HG02852 (cell line): ENCODE measurements at regions not wholly inside any gene's neighbourhood (a gene's known extent, or its start where the extent isn't known, plus 50 kb on each side); places are given as distances from the start of the nearest gene placed in this dataset.

Source experiments
- ATAC-seq: cut with Tn5 transposase; IDR thresholded peaks from one replicate; pipeline ENCODE4 v1.9.1; 2021; ENCODE audit warnings: mild to moderate bottlenecking, moderate library complexity; ENCODE audit not compliant: unreplicated experiment

GRCh38 chr6:113313841-113314240 is 543.3 kb upstream of the MARCKS start:
- no peak for ATAC-seq

- no peak for ATAC-seq
Observed at GRCh38 chr6:113315165-113315564, 542.0 kb upstream of the MARCKS start.

- ATAC-seq: no peak
Observed at GRCh38 chr6:113315879-113316278, 541.3 kb upstream of the MARCKS start.

- no peak for ATAC-seq
Observed at GRCh38 chr6:113317442-113317841, 539.7 kb upstream of the MARCKS start.

DNA sequence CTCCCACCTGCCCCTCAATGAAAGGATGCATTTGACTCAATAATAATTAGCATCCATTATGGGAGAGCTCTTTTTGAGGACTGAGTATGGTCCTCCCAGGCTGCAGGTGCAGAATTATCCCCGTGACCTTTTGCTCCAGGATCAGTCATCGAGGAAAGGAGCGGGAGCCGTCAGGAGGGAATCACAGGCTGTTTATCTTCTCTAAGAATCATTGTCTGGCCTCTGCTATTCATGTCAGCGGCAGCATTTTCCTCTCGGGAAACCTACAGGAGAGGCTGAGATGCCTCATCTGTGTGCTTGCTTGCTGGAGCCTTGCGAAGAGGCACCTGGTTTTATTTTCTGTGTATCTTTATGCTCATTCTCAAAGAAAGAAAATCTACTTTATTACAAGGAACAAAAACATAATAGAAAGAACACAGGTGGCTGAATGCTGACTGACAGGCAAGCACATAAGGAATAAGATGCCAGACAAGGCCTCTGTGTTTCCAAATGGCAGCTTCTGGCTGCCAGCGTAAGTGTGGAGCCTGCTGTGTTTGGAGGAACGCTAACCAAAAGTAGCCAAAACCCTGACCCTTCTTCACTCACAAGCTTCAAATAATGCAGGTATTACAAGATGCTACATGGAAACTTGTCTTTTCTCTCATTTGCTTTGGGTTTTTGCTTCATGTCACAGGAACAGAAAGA is 539.1 kb upstream of the MARCKS start:
- no peak for ATAC-seq

GRCh38 chr6:113318575-113318917 is 538.6 kb upstream of the MARCKS start:
- ATAC-seq: no peak

- ATAC-seq: no peak
Observed at GRCh38 chr6:113320653-113321052, 536.5 kb upstream of the MARCKS start.

DNA sequence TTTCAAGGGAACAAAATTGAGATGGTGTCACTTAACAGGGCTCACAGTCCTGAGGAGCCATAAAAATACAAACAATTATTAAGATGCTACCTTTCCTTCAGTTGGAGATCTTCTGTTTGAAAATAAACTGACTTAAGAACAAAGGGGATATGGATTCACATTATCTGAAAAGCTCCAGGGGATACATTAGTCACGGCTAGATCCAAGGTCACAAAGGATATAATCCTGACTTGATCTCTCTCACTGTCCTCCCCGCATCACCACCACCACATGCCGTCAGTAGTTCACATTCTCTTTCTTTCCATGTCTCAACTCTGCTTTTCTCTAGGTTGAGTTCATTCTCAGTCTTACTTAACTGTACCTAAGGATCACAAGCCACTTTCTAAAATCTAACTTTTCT is 530.4 kb upstream of the MARCKS start:
- no peak for ATAC-seq

DNA sequence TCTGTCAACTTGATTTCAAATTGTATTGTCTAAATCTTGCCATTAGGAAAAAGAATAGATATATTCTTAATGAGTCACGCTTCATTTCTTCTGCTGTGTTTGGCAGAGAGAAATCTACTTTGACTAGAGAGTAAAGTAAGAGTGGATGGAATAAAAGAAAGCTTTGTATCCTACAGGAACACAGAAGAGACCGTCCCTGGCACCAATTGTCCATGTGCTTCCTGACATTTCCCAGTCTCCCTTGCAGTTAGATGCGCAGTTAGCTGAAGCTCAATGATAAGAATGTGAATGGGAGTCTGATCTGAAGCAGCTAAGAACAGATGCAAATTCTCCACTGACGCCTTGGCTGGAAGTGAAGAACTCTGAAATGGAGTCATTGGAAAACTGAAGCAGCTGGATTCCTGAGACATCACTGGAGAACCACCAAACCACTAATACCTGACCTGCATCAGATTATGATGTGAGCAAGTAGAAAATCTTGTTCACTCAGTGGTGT is 528.2 kb upstream of the MARCKS start:
- ATAC-seq: no peak

DNA sequence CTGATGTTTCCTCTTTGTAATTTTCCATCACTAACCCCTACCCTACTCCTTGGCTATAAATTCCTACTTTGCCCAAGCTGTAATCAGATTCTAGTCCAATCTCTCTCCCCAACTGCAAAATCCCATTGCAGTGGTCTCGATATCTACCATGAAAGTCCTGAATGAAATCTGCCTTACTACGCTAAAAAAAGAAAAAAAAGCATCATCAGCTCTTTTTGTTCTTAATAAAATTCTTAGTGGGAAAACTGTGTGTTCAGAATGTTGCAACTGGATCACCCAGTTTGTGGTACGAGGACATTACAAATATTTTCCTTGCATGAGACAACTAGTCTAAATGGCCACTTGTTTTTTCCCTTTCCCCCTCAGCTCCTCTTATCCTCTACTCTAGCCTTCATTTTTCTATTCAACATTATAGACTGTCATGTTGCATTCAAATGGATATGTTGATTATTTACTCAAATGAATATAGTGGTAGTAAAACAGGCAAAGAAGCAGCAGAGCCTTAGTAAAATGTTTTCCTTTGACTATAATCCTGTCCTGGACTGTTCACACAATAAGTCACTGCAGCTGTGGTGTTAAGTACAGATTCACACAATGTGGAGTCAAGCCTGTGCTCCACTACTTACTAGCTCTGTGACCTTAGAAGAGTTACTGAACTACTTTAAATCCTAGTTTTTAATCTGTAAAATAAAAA is 527.1 kb upstream of the MARCKS start:
- ATAC-seq: no peak

GRCh38 chr6:113330636-113330946 is 526.6 kb upstream of the MARCKS start:
- no peak for ATAC-seq

GRCh38 chr6:113331021-113331420 is 526.1 kb upstream of the MARCKS start:
- no peak for ATAC-seq

- ATAC-seq: no peak
Observed at GRCh38 chr6:113338644-113339043, 518.5 kb upstream of the MARCKS start.

GRCh38 chr6:113339209-113339608 is 517.9 kb upstream of the MARCKS start:
- ATAC-seq: no peak

DNA sequence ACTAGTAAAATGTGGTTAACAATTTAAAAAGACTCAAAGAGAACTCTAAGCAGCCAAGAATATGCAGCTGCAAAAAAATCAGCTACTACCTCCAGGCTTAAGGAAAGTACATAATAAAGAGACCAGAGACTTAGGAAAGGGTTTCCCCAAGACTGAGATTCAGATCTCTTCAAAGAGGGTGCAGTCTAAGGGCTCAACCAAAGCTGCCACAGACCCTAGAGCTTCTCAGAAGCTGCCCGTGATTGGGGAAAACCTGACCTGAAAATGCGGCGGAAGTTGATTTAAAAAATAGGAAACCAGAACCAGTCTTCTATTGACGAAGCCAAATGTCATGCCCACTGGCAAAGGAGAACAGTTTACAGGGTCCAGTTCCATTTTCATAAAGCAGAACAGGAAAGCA is 516.8 kb upstream of the MARCKS start:
- peak; percentile 61 for ATAC-seq

DNA sequence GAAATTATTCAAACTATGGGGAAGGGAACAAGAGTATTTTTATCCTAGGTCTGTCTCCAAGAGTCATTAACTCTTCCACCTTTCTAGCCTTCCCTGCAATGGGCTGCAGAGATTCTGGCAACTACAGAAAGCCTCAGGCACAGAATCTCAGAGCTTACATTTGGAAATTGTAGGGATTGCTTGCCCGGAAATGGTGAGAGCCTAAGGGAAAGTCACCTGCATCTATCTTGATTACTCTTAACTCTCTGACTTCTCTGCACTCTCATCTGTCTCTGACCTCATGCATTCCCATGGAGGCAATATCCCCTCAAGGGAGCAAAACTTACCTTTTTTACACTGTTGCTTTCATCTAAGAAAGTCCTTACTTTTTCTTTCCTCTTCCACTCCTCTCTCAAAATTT is 513.2 kb upstream of the MARCKS start:
- no peak for ATAC-seq

DNA sequence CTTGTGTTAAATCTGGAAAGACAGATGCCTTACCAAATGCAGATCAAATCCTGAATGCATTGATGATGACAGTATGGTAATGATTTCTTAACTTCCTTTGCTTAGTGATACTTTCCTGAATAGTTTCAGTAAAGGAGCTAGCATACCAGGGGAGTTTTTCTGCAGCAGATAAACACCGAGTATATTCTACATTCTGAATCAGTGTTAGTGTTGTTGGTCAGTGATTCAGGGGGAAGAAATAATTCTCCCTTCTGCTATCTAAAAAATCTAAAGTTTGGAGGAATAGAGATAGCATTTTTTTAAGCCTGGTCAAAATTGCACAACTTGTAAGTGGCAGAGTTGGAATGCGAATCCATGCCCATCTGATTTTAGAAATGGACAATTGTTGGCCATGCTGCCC is 512.2 kb upstream of the MARCKS start:
- ATAC-seq: no peak

DNA sequence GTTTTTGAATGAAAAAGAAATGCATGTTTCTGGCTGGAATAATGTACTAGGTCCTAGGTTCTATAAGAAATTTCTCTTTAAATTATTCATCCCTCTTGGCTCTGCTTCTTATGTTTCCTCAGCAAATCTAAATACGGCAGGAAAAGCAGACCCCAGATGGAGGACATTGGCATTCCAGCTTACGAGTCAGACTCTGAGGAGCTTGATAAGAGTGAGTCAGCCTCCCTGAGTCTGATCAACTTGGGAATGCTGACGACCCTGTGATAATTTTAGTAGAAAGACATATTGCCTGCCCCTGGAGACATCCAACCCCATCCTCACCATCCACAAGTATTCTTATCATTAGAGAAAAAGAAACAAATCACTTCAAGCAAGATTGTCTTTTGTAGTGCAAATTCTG is 509.7 kb upstream of the MARCKS start:
- ATAC-seq: no peak

- no peak for ATAC-seq
Observed at GRCh38 chr6:113350461-113350860, 506.7 kb upstream of the MARCKS start.

GRCh38 chr6:113351173-113351834 is 505.8 kb upstream of the MARCKS start:
- no peak for ATAC-seq

- no peak for ATAC-seq
Observed at GRCh38 chr6:113352029-113352801, 504.9 kb upstream of the MARCKS start.

GRCh38 chr6:113352831-113353230 is 504.3 kb upstream of the MARCKS start:
- ATAC-seq: no peak
